IMR-90 (cell line): ENCODE measurements at regions not wholly inside any gene's neighbourhood (a gene's known extent, or its start where the extent isn't known, plus 50 kb on each side); places are given as distances from the start of the nearest gene placed in this dataset.
"Not testable (repeated sequence)": the region's sequence is repeated elsewhere in the genome, so short reads cannot be mapped to it uniquely, and the experiment has no call there.

Experiments used
- ATAC-seq: fragments of 200-7000 bp; cut with Tn5 transposase; 2 replicates; pipeline ENCODE4 v1.9.1; 2020; ENCODE audit warnings: low read depth, mild to moderate bottlenecking, moderate library complexity
- BruUV-seq: library from RNA; stranded (reverse); fragments of 400-500 nt; replicated peaks from 2 replicates; lab custom pipeline; 2021; lab: Mats Ljungman, UMichigan
- CTCF ChIA-PET: fragments of 300-600 bp; formaldehyde crosslinking; extraction: SDS; loops from one replicate; lab custom pipeline; 2021; ENCODE audit warnings: antibody characterized with exemption; lab: Yijun Ruan, JAX
- POLR2A ChIA-PET: fragments of 300-600 bp; sonication (Branson Sonifier 250); formaldehyde crosslinking; loops from one replicate; lab custom pipeline; 2022; ENCODE audit warnings: antibody characterized with exemption; ENCODE audit not compliant: unreplicated experiment; lab: Charles Lee
- DNase-seq: peaks from one replicate; pipeline ENCODE4 v3.0.0; 2013
- H2AFZ ChIP-seq: replicated peaks from 2 replicates; pipeline ENCODE3; 2013; ENCODE audit warnings: low read length, mild to moderate bottlenecking; ENCODE audit not compliant: poor library complexity
- H2AK5ac ChIP-seq: 2 replicates; pipeline ENCODE4 v1.6.1; 2013; ENCODE audit warnings: low read depth, low read length, inconsistent platforms
- H2AK9ac ChIP-seq: replicated peaks from 2 replicates; pipeline ENCODE3; 2013; ENCODE audit warnings: mild to moderate bottlenecking, low read depth, low read length, moderate library complexity; ENCODE audit not compliant: poor library complexity
- H2BK120ac ChIP-seq: 2 replicates; pipeline ENCODE4 v1.6.1; 2013; ENCODE audit warnings: low read depth, low read length, inconsistent platforms
- H2BK15ac ChIP-seq: 3 replicates; pipeline ENCODE4 v1.6.1; 2013; ENCODE audit warnings: low read depth, low read length, inconsistent platforms
- H2BK20ac ChIP-seq: 2 replicates; pipeline ENCODE4 v1.6.1; 2013; ENCODE audit warnings: low read depth, mild to moderate bottlenecking, inconsistent platforms, low read length, moderate library complexity
- H2BK5ac ChIP-seq: 2 replicates; pipeline ENCODE4 v1.6.1; 2013; ENCODE audit warnings: mild to moderate bottlenecking, low read depth, low read length, inconsistent platforms; ENCODE audit not compliant: poor library complexity, severe bottlenecking
- H3K14ac ChIP-seq: replicated peaks from 2 replicates; pipeline ENCODE4 v1.6.1; 2013; ENCODE audit warnings: low read depth, low read length, inconsistent platforms
- H3K18ac ChIP-seq: 2 replicates; pipeline ENCODE4 v1.6.1; 2013; ENCODE audit warnings: low read depth, low read length, control low read depth
- H3K23ac ChIP-seq: 2 replicates; pipeline ENCODE4 v1.6.1; 2013; ENCODE audit warnings: low read depth, low read length, inconsistent platforms
- H3K27ac ChIP-seq: 2 replicates; pipeline ENCODE4 v1.5.1; 2013; ENCODE audit warnings: mild to moderate bottlenecking, control low read depth, low read length; ENCODE audit not compliant: insufficient read depth
- H3K27me3 ChIP-seq: 2 replicates; pipeline ENCODE4 v1.6.1; 2013; ENCODE audit warnings: low read length; ENCODE audit not compliant: control insufficient read depth, insufficient read depth
- H3K36me3 ChIP-seq: 2 replicates; pipeline ENCODE4 v1.6.1; 2013; ENCODE audit warnings: low read length, mixed read lengths; ENCODE audit not compliant: control insufficient read depth, insufficient read depth
- H3K4ac ChIP-seq: 2 replicates; pipeline ENCODE4 v1.6.1; 2013; ENCODE audit warnings: low read depth, low read length, inconsistent platforms
- H3K4me1 ChIP-seq: 2 replicates; pipeline ENCODE4 v1.6.1; 2013; ENCODE audit warnings: low read length, mixed read lengths; ENCODE audit not compliant: control insufficient read depth, insufficient read depth
- H3K4me2 ChIP-seq: 2 replicates; pipeline ENCODE4 v1.6.1; 2013; ENCODE audit warnings: low read depth, mild to moderate bottlenecking, control low read depth, low read length, moderate library complexity
- H3K4me3 ChIP-seq: 2 replicates; pipeline ENCODE4 v1.5.1; 2013; ENCODE audit warnings: low read depth, mild to moderate bottlenecking, control low read depth, low read length, moderate library complexity; ENCODE audit not compliant: insufficient read depth
- H3K56ac ChIP-seq: 2 replicates; pipeline ENCODE4 v1.6.1; 2013; ENCODE audit warnings: low read length, inconsistent platforms; ENCODE audit not compliant: insufficient read depth; ENCODE audit errors: extremely low read depth
- H3K79me1 ChIP-seq, 2 experiments: 2 replicates each; pipeline ENCODE4 v1.6.1; 2013; ENCODE audit warnings: low read length in 2 of 2, inconsistent platforms in 1 of 2, low read depth in 1 of 2
- H3K9ac ChIP-seq: 2 replicates; pipeline ENCODE4 v1.6.1; 2013; ENCODE audit warnings: low read depth, low read length, control low read depth
- H3K9me1 ChIP-seq: 2 replicates; pipeline ENCODE4 v1.6.1; 2013; ENCODE audit warnings: low read length, inconsistent platforms; ENCODE audit not compliant: insufficient read depth
- H3K9me3 ChIP-seq: 2 replicates; pipeline ENCODE4 v1.6.1; 2013; ENCODE audit warnings: low read length; ENCODE audit not compliant: control insufficient read depth, insufficient read depth
- H4K20me1 ChIP-seq: 2 replicates; pipeline ENCODE4 v1.6.1; 2013; ENCODE audit warnings: low read length, inconsistent platforms; ENCODE audit not compliant: insufficient read depth
- H4K5ac ChIP-seq: 2 replicates; pipeline ENCODE4 v1.6.1; 2013; ENCODE audit warnings: mild to moderate bottlenecking, low read depth, low read length, control low read depth
- H4K8ac ChIP-seq, 2 experiments: 2 replicates each; pipeline ENCODE4 v1.6.1; 2013; ENCODE audit warnings: low read depth in 2 of 2, low read length in 2 of 2, control low read depth in 1 of 2, inconsistent platforms in 1 of 2
- H4K91ac ChIP-seq: 2 replicates; pipeline ENCODE4 v1.6.1; 2013; ENCODE audit warnings: low read depth, low read length, inconsistent platforms; ENCODE audit not compliant: insufficient read depth
- SMC3 ChIP-seq: fragments of 150-350 bp; IDR thresholded peaks from 2 replicates; pipeline ENCODE4 v1.6.1; 2016; ENCODE audit warnings: low read depth, mild to moderate bottlenecking, antibody characterized with exemption, low read length, moderate library complexity
- WGBS, 2 experiments: methylation state at CpG; one replicate each; pipeline versions ENCODE4 v1.1.5 to v1.1.7; 2013; ENCODE audit warnings: missing lambda C conversion rate in 2 of 2; ENCODE audit not compliant: insufficient read length in 1 of 2; ENCODE audit errors: extremely low coverage in 2 of 2; 5-methylcytosine and 5-hydroxymethylcytosine counted together
- dilution Hi-C: fragments of 300-500 bp; cut with HindIII; formaldehyde crosslinking; loops from one replicate; pipeline ENCODE4 v1.14.3; 2018; ENCODE audit warnings: low sequenced_read_pairs; ENCODE audit not compliant: unreplicated experiment
- in situ Hi-C: fragments of 300-500 bp; cut with MboI; formaldehyde crosslinking; loops from 3 replicates; pipeline ENCODE4 v1.14.3; 2019; ENCODE audit warnings: low sequenced_read_pairs, inconsistent platforms, mixed read lengths
- intact Hi-C: fragments of 100-400 bp; cut with micrococcal nuclease; formaldehyde crosslinking; loops from 2 replicates; pipeline ENCODE4 v1.10.0; 2022

GRCh38 chr13:31399690-31400089 is 199.9 kb downstream of the B3GLCT start:
- Histone ChIP-seq H3K36me3 (no peaks in the 10 kb centered on the region), H3K9me1 (no peaks in the 10 kb centered on the region), H3K23ac (no peak overlapping the region), H3K9me3 (no peaks in the 10 kb centered on the region), H3K4me3 (no peak overlapping the region), H3K27ac (no peak overlapping the region), H4K20me1 (no peaks in the 10 kb centered on the region), H2AK5ac (no peak overlapping the region), H3K4me2 (no peak overlapping the region), H4K91ac (no peak overlapping the region), H2BK5ac (no peak overlapping the region), H3K4me1 (no peaks in the 10 kb centered on the region), H3K27me3 (no peaks in the 10 kb centered on the region), H2BK20ac (no peak overlapping the region), H4K8ac (no peak overlapping the region), H3K18ac (no peak overlapping the region), H3K56ac (no peak overlapping the region), H2BK15ac (no peak overlapping the region), H2BK120ac (no peak overlapping the region), H3K4ac (no peak overlapping the region), H3K14ac (no peak overlapping the region), H2AK9ac (no peak overlapping the region), H3K79me1 (no peaks in the 10 kb centered on the region), H2AFZ (no peak overlapping the region), H4K5ac (no peak overlapping the region), H3K9ac (no peak overlapping the region)
- in situ Hi-C loops: no loop called here
- no peak for DNase-seq
- dilution Hi-C loops: no loop called here
- no peak for ATAC-seq
- BruUV-seq: no TSS peak
- intact Hi-C loops: no loop called here
- POLR2A ChIA-PET: no interaction called here
- CTCF ChIA-PET: no interaction called here
- no peak for TF ChIP-seq SMC3

- H3K9me3 ChIP-seq, ATAC-seq, intact Hi-C loops, H3K4me2 ChIP-seq, H3K4me1 ChIP-seq, H4K91ac ChIP-seq, H4K8ac ChIP-seq, H2AK5ac ChIP-seq, dilution Hi-C loops, H2BK120ac ChIP-seq, H2AK9ac ChIP-seq, H3K18ac ChIP-seq, H3K4me3 ChIP-seq, H3K56ac ChIP-seq, in situ Hi-C loops, H3K9ac ChIP-seq, POLR2A ChIA-PET, H3K36me3 ChIP-seq, H3K79me1 ChIP-seq, H4K5ac ChIP-seq, H3K27ac ChIP-seq, H3K14ac ChIP-seq, DNase-seq, H3K27me3 ChIP-seq, H2BK20ac ChIP-seq, H3K23ac ChIP-seq, BruUV-seq, H2BK5ac ChIP-seq, H2BK15ac ChIP-seq, H3K4ac ChIP-seq, H2AFZ ChIP-seq, H4K20me1 ChIP-seq, H3K9me1 ChIP-seq: not testable (repeated sequence)
- no CpG with 5 or more reads among the region's 4 CpGs for WGBS, 2 experiments
- CTCF ChIA-PET: interaction anchor here (1.7 kb wide), 1 partner anchor 9 kb away, joined by 7 read pairs; no protein-coding TSS in a partner anchor
Measured at GRCh38 chr13:31403711-31404110, 203.9 kb downstream of the B3GLCT start.
